Stimulated activated CD8-positive, alpha-beta memory T cell treated with anti-CD3 and anti-CD28 coated beads, Interleukin-12 subunit alpha, Interleukin-12 subunit beta, amount 100 ng/mL, for 24 hours (primary cell): ENCODE measurements at regions not wholly inside any gene's neighbourhood (a gene's known extent, or its start where the extent isn't known, plus 50 kb on each side); places are given as distances from the start of the nearest gene placed in this dataset.
"Not testable (repeated sequence)": the region's sequence is repeated elsewhere in the genome, so short reads cannot be mapped to it uniquely, and the experiment has no call there.

Experiments used
- DNase-seq: peaks from one replicate; pipeline ENCODE4 v3.0.0-alpha.2; 2020; ENCODE audit errors: extremely low read depth

GRCh38 chr4:131749224-131749623 lies 1399.9 kb upstream of the PCDH10 start:
- not testable (repeated sequence) for DNase-seq

DNA sequence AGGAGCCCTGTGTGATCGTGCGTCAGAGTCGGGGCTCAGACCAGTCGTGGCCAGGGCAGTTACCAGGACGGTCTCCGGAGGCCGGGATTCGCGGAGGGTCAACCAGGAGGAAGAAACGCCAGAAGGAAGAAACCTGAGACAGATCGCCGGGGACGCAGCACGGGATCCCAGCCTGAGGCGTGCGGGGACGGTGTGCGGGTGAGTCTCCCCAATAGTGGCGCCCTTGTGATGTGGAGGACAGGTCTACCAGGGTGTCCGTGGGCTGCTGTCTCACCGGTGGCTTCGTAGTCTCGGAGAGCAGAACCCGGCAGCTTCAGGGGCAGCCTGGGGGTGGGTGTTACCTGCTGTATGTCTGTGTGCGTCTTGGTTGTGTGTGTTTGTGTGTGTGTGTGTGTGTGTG lies 1399.1 kb upstream of the PCDH10 start:
- DNase-seq = not testable (repeated sequence)

DNA sequence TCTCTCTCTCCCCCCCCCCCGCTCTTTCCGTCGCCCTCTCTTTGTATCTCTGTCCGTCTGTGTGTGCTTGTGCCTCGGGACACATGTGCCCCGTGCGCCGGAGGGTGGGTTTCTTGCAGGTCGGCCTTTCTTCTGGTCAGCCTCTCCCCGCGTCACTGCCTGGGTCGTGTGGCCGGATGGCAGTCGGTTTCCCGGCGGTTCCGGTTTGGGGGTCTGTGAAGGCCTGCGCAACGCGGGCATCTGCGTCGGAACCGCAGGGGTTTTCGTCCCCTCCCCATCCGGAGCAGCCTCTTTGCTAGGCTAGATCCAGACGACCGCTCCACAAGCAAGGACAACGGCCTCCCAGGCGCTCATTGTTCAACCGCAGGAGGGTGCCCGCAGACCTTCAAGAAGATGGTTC lies 1398.6 kb upstream of the PCDH10 start:
- DNase-seq = not testable (repeated sequence)

- DNase-seq = not testable (repeated sequence)
Measured at GRCh38 chr4:131762234-131762633, 1386.9 kb upstream of the PCDH10 start.

DNA sequence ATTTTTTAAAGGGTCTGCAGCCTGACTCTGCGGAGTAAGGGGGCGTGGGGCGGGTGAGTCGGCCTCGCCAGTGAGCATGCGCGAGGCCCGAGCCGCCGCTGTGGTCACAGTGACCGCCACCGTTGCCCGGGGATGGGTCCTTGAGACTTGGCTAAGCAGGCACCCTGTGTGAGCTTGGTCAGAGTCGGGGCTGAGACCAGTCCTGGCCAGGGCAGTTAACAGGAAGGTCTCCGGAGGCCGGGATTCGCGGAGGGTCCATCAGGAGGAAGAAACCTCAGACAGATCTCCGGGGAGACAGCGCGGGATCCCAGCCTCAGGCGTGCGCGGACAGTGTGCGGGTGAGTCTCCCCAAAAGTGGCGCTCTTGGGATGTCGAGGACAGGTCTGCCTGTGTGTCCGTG lies 1384.4 kb upstream of the PCDH10 start:
- DNase-seq = no peak

GRCh38 chr4:131774382-131774781 lies 1374.7 kb upstream of the PCDH10 start:
- not testable (repeated sequence) for DNase-seq

- not testable (repeated sequence) for DNase-seq
Measured at GRCh38 chr4:131810565-131810964, 1338.5 kb upstream of the PCDH10 start.
